ENCODE measurements at regions not wholly inside any gene's neighbourhood (a gene's known extent, or its start where the extent isn't known, plus 50 kb on each side); places are given as distances from the start of the nearest gene placed in this dataset.

GRCh38 chr11:81098471-81098870 is 1635.2 kb downstream of the FAM181B start:
- TF ChIP-seq CTCF (IDR thresholded peaks at IDR 0.05) (no peak), POLR2A (IDR thresholded peaks at IDR 0.05) (no peak)
